ENCODE measurements at regions not wholly inside any gene's neighbourhood (a gene's known extent, or its start where the extent isn't known, plus 50 kb on each side); places are given as distances from the start of the nearest gene placed in this dataset.

DNA sequence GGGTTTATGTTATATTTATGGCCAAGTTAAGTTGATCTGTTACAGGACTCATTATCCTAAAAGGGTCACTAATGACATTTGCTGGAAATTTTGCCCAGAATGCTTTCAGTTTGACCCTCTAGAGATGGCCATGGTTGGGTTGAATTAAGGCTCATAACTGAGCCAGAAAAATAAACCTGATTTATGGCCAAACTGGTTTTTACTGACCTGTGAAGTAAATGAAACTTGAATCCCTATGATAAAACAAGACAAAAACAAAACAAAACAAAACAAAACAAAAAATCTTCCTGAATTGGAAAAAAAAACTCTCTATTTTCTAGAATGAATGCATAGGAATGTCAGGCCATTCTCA lies 72.5 kb upstream of the CLDN14 start:
- in situ Hi-C loops (cut with HindIII; ENCODE audit: low pct_ligation_motif_present, low pct_unique_long_range_greater_than_20kb, low sequenced_read_pairs), result no loop called here
- no peak for DNase-seq

DNA sequence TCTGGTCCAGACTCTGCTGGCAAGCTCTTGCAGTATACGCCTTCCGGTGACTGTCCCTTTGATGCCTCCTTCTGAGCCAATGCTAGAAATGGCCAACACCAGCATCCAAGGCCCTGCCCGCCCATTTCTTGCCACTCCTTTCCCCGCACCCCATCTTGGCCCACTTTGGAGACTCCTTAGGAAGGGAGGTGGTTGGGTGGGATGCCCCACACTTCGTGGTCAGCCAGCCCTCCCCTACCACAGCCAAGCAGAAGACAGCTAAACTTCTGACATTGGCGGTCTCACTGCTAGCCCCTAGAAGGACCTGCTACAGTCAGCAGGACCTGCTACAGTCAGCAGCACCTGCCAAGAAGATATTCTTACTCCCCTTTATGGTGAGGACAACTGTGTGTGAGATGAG lies 73.5 kb upstream of the CLDN14 start:
- no peak for DNase-seq
- in situ Hi-C loops (cut with HindIII; ENCODE audit: low pct_ligation_motif_present, low pct_unique_long_range_greater_than_20kb, low sequenced_read_pairs), result no loop called here

DNA sequence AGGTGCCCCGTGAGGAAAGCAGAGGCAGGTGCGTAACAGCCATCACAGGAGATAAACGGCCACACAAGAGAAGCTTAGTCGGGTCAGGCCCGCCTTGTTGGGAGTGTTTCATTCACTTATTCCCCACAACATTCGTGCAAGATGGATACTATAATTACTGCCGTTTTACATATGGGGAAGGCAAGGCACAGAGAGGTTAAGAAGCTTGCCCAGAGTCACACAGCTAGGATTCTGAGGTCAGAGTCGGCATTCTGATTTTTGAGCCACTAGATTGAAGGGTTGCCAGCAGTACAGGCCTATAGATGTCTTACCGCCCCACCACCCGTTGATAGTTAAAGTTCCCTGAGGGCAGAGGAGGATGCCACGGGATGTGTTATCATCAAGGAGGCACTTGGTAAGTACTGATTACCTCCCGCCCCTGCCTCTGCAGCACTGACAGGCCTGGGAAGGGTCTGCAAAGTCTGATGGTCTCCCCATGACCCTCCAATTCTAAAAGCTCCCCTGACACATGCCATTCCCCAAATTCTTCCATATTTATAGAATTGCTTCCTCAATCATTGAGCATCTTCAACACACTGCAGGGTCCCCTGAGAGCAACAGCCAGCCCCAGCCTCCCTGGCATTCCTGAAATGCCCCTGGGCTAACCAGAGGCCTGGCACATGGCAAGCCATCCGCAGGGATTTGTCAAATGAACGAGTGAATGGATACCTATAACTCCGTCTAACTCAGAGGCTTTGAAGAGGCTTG lies 74.7 kb upstream of the CLDN14 start:
- no peak for DNase-seq
- in situ Hi-C loops (cut with HindIII; ENCODE audit: low pct_ligation_motif_present, low pct_unique_long_range_greater_than_20kb, low sequenced_read_pairs), result no loop called here

DNA sequence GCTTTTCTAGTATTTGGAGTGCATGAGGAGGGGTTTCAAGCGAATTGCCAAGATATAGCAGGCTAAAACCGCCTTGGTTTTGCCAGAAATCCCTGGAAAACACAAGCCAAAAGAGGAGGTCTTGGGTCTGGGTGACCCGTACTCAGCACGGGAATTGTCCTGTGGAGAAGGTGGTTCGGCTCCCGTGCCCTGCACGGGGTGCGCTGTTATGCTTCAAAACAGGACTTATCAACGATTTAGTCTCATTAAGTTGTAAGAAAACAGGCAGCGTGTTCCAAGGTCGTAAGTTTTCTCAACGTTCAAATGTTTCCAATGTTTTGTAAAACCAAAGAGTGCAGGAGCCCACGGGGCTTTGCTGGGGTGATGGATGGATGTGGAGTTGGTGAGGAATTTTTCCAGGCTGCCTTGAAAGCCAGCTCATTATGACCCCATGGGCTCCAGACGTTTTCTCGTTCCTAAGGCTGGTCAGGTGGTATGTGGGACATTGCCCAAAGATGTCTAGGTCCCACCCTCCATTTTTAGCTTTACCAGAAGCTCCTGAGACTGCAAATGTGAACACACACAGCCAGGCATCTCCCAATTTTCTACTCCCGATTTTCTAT lies 75.4 kb upstream of the CLDN14 start:
- in situ Hi-C loops (cut with HindIII; ENCODE audit: low pct_ligation_motif_present, low pct_unique_long_range_greater_than_20kb, low sequenced_read_pairs), result no loop called here
- DNase-seq, result no peak

DNA sequence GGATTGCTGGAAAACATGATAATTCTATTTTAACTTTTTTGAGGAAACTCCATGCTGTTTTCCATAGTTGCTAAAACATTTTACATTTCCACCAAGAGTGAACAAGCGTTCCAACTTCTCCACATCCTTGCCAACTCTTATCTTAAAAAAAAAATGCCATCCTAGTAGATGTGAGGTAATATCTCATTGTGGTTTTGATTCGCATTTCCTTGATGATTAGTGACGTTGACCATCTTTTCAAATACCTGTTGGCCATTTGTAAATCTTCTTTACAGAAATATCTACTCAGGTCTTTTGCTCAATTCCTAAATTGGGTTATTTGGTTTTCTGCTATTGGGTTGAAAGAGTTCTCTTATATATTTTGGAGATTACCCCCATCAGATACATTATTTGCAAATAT lies 77.4 kb upstream of the CLDN14 start:
- in situ Hi-C loops (cut with HindIII; ENCODE audit: low pct_ligation_motif_present, low pct_unique_long_range_greater_than_20kb, low sequenced_read_pairs), result no loop called here

DNA sequence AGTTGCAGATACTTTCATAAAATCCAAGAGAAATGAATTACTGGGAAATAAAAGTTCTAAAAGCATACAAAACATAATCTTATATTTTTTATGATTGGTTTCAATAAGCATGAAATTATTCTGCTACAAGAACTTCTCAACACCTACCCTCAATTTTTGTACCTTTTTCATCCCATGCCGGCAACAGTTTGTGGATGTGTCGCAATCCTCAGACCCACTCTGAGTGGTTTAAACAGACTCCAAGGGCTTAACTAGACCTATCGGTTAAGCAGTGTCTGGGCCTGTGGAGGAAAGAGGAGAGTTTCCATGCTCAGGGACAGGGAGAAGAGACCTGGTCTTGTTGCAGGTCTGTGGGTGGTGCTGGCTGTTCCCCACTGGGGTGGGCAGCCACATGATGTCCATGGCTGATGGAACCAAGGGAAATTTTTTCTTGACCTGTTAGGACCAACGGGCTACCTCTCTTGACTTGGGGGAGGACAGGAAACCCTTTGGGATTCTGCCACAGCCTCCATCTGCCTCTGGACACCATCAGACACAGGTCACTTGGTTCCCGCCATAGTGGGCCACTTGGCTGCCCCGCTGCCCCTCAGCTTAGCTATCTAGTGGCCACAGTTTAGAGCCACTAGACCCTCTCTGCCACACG lies 81.1 kb upstream of the CLDN14 start:
- in situ Hi-C loops (cut with HindIII; ENCODE audit: low pct_ligation_motif_present, low pct_unique_long_range_greater_than_20kb, low sequenced_read_pairs), result no loop called here
- DNase-seq, result no peak

More for the DNA sequence above, 77.4 kb upstream of the CLDN14 start:
- no peak for DNase-seq

DNA sequence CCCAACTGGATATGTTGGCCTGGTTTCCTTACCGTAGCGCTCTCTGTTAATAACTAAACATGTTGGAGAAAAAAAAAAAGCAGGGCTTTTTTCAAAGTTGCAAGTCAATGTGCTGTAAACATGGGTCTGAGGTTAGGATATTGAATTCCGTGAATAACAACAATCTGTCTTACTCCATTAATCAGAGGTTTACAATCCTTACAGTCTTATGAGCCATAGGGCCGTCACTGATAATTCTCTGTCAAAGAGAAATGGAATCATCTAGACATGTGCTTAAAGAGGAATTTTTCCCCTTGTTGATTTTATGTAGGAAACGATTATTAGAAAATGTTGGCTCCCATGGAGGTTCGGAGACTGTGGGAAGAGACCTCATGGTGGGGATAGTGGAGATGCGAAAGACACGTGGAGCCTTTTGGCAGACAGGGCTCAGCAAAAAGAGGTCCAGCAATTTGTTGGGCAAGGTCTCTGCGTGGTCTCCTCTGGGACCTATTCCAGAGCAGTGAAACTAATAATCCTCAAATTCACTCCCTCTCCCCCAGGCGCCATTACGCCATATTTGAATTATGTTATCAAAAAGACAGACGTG lies 83.5 kb upstream of the CLDN14 start:
- DNase-seq, result no peak
- in situ Hi-C loops (cut with HindIII; ENCODE audit: low pct_ligation_motif_present, low pct_unique_long_range_greater_than_20kb, low sequenced_read_pairs), result no loop called here

DNA sequence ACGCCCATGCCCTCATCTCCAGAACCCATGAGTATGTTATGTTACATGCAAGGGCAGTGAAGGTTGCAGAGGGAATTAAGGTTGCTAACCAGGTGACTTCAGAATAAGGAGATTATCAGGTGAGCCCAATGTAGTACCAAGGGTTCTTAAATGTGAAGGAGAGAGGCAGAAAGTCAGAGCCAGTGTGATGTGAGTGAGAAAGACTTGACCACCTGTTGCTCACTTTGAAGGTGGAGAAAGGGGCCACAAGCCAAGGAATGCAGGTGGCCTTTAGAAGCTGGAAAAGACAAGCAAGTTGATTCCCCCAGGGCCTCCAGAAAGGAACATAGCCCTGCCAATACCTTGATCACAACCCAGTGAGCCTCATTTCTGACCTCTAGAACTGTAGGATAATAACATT lies 84.7 kb upstream of the CLDN14 start:
- in situ Hi-C loops (cut with HindIII; ENCODE audit: low pct_ligation_motif_present, low pct_unique_long_range_greater_than_20kb, low sequenced_read_pairs), result no loop called here
- no peak for DNase-seq

DNA sequence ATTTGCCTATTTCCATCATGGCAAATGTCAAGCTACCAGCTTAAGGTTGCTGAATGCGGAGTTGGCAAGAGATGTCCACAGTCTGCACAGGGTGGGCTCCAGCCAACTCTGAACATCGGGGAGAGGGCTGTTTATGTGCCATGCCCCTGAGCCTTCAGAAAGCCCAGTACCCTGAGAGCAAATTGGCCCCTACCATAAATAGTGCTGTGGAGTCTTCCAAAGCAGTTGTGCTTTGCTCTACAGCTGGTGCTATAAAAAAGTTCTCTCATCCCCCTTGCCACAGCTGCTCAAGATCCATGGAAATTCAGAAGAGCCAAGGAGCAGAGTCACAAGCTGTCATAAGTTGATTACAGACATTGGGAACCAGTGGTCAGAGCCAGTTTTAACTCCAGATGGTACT lies 85.6 kb upstream of the CLDN14 start:
- DNase-seq, result no peak
- in situ Hi-C loops (cut with HindIII; ENCODE audit: low pct_ligation_motif_present, low pct_unique_long_range_greater_than_20kb, low sequenced_read_pairs), result no loop called here

DNA sequence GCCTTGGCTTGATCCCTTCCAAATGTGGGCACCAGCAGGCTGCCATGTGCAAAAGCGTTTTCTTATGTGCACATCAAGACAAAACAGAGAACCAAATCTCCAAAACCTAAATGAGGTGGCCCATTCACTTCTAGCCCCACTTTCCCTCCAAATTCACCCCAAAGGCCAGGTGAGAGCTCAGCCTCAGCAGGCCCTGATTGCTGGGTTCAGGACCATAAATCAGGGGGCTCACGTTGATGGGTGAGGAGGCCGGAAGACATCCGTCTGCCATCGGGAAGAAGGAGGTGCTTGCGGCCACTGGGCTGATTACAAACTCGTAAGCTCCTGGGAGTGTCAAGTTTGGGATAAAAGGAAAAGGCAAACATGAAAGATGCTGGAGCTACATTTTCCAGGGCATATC lies 86.7 kb upstream of the CLDN14 start:
- in situ Hi-C loops (cut with HindIII; ENCODE audit: low pct_ligation_motif_present, low pct_unique_long_range_greater_than_20kb, low sequenced_read_pairs), result no loop called here
- DNase-seq, result no peak

DNA sequence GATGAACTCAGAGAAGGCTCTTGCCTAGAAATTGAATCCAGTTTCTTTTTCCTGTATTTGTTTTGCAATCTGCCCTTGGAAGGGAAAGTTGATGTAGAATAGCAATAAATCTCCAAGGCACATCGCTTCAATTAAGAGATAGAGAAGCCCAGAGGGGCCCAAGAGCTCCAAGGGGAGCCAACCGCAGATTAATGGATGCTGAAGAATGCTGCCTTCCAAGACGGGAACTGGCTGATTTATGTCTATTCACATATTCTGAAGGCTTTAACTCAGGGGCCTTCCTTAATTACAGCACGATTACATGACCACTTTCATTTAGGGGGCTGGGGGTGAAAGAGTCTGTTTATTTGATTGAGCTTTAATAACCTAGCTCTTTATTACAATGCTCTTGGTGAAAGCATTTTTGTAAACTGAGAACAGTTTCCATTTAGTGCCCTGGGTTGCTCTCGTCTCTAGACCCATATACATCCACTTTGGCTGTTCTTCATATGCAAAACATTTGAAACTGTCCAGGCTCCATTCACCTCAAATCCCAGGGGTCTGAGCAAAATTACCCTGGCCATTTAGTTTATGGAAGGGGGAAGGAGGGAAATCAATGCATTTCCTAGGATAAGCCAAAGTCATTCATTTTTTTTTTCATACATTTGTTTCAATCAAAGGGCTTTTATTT lies 87.4 kb upstream of the CLDN14 start:
- DNase-seq, result no peak
- in situ Hi-C loops (cut with HindIII; ENCODE audit: low pct_ligation_motif_present, low pct_unique_long_range_greater_than_20kb, low sequenced_read_pairs), result no loop called here

DNA sequence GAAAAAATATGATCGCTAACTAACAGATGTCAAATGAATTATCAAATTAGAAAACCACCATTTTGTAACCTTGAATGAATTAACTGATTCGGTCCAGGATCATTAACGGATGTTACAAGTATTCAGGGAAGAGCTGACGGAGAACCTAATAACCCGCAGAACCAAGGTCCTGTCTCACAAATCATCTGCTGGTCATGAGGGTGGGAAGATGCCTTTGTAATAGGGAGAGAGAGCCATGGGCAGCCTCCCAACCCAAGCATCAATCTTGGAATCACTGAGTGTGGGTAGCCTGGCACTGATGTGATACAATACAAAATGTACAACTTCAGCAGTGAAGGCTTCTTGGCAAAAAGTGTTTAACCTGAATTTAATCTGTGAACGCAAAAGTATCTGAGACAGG lies 89.6 kb upstream of the CLDN14 start:
- DNase-seq, result no peak
- in situ Hi-C loops (cut with HindIII; ENCODE audit: low pct_ligation_motif_present, low pct_unique_long_range_greater_than_20kb, low sequenced_read_pairs), result no loop called here

DNA sequence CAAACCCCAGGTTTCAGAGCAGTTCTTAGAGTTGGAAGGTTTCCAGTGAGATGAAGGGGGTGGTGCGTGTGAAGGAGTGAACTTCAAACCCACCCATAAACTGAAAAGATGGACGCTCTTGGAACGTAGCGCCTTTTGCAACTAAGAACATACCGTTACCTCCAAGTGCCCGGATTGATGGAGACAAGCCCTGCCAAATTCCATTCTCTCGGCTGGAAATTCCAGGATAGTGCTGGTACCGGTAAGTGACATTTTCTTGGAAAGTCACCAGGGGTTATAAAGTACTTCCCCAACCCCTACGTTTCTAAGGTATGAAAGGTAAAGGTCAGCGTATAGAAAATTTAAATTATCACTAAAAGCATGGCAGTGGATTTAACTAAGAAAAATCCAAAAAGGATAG lies 91.6 kb upstream of the CLDN14 start:
- no peak for DNase-seq
- in situ Hi-C loops (cut with HindIII; ENCODE audit: low pct_ligation_motif_present, low pct_unique_long_range_greater_than_20kb, low sequenced_read_pairs), result no loop called here

DNA sequence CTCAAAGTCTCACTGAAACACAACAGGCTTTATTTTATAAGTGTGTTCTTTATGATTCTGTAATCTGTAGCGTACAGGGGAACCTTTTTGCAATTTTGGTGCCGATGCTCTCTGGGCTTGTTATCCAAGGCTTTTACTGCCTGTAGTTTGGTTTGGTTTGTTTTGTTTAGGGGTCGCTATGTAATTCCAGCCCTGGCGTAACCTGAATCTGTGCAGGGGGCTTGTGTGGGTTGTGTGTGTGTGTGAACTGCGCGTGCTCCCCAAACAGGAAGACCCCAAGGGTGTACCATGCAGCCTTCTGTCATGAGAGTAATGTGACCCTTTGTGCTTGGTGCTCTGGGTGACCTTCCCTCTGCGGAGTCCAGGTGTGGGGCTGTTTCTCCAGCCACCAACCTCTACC lies 92.1 kb upstream of the CLDN14 start:
- in situ Hi-C loops (cut with HindIII; ENCODE audit: low pct_ligation_motif_present, low pct_unique_long_range_greater_than_20kb, low sequenced_read_pairs), result no loop called here
- no peak for DNase-seq

DNA sequence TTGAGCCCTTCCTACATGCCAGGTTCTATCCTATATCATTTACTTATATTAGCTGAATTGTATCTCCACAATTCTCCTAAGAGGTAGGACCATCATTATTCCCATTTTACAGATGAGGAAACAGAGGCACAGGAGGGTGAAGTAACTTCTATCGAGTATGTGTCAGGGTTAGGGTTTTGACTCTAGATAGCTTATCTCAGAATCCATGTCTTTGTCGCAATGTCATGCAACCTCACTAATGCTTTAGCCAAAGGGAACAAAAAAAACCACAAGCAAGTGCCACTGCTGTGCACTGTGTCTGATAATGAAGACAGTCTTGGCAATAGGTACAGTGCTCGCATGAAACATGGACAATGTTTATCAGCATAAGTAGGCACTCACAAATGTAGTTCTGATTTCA lies 95.4 kb upstream of the CLDN14 start:
- no peak for DNase-seq
- in situ Hi-C loops (cut with HindIII; ENCODE audit: low pct_ligation_motif_present, low pct_unique_long_range_greater_than_20kb, low sequenced_read_pairs), result no loop called here

DNA sequence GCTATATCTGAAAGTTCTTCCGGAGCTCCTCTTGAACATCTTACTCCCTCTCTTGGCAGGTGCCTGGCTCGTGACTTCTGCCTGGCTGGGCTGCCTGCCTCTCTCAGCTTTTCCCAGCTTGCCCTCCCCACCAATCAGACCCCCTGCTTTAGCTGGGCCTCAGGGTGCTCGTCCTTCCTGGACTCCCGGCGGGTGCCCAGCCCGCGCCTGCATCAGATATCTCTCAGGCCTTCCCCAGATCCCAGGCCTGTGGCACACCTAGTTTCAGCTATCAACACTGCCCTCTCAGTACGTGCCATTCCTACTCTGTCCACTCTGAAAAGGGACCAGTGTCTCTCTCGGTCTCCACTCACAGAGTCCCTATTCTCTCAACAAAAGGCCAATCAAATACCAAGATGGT lies 96.5 kb upstream of the CLDN14 start:
- DNase-seq, result no peak
- in situ Hi-C loops (cut with HindIII; ENCODE audit: low pct_ligation_motif_present, low pct_unique_long_range_greater_than_20kb, low sequenced_read_pairs), result no loop called here

DNA sequence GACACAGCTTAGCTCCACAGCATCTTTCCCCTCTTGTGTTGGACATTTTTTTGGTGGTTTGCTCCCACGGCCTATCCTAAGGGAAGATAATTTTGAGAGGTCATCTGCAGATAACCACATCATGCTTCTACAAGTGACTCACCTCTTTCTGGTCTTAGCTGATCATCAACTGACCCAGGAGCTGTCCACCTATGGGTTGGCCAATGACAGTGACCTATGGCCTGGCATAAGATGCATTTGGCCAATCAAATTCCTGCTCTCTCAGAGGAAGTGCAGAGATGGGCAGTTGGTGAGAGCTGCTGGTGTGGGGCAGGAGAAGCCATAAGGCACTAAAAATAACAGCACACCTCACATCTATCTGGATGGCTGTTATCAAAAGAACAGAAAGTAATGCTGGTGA lies 100.0 kb upstream of the CLDN14 start:
- in situ Hi-C loops (cut with HindIII; ENCODE audit: low pct_ligation_motif_present, low pct_unique_long_range_greater_than_20kb, low sequenced_read_pairs), result no loop called here
- DNase-seq, result peak; percentile 29

DNA sequence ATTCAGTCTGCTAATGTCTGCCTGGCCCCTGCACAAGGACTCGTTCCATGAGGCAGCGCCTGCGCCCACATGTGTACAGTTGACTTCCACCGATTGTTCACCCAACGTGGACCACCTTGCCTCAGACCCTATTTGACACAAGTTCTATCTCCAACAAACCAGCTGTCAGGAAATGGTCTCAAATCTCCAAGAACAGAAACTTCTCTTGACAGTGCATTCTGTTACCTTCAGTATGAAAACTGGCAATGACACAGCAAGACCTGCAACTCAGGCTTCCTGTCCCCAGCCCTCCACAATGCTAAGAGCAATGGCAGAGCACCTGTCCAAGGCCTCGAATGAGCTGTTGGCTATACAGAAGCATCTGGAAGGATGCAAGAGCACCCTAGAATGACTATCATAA lies 102.3 kb upstream of the CLDN14 start:
- in situ Hi-C loops (cut with HindIII; ENCODE audit: low pct_ligation_motif_present, low pct_unique_long_range_greater_than_20kb, low sequenced_read_pairs), result no loop called here
- no peak for DNase-seq

DNA sequence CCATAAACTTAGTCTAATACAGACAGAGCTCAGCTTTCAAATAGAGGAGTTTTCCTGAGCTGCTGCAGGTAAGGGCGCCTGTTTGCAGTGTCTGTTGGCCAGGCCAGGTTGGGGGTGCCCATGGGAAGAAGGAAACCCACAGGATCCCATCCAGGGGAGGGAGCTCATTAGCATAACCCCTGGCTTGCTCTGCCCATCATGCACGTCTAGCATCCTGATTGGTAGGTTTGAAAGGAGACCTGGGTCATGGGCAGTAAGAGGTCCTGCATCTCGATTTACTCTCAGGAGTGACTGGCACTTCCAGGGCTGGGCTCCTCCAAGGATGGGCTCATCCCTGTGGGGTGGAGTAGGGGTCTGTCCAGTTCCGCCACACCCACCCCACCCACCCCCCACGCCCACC lies 103.7 kb upstream of the CLDN14 start:
- DNase-seq, result no peak
- in situ Hi-C loops (cut with HindIII; ENCODE audit: low pct_ligation_motif_present, low pct_unique_long_range_greater_than_20kb, low sequenced_read_pairs), result no loop called here
